ENCODE measurements at regions not wholly inside any gene's neighbourhood (a gene's known extent, or its start where the extent isn't known, plus 50 kb on each side); places are given as distances from the start of the nearest gene placed in this dataset.
"Not testable (repeated sequence)": the region's sequence is repeated elsewhere in the genome, so short reads cannot be mapped to it uniquely, and the experiment has no call there.

DNA sequence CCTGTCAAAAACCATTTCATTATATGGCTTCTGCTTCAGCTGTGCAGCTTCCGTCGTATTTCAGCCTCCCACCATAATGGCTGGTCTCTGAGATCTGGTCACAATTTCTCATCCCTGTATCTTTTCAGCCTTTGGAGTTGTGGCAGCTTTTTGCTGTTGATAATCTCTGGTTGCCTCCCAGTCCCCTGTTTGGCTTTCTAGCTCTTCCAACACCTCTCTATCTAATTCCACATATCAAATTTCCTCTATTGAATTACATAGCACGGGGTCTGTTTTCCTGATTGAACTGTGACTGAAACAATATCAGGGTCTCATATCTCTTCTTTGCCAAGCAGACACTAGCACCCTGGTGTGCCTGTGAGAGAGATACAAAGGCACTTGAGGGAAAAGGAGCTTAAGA lies 222.1 kb upstream of the OBI1 start:
- no peak for DNase-seq (ENCODE audit: low read depth in 4 of 4, low spot score in 3 of 4)

- no peak for DNase-seq (ENCODE audit: low read depth in 4 of 4, low spot score in 3 of 4)
Measured at GRCh38 chr13:78876915-78877549, 218.1 kb upstream of the OBI1 start.

DNA sequence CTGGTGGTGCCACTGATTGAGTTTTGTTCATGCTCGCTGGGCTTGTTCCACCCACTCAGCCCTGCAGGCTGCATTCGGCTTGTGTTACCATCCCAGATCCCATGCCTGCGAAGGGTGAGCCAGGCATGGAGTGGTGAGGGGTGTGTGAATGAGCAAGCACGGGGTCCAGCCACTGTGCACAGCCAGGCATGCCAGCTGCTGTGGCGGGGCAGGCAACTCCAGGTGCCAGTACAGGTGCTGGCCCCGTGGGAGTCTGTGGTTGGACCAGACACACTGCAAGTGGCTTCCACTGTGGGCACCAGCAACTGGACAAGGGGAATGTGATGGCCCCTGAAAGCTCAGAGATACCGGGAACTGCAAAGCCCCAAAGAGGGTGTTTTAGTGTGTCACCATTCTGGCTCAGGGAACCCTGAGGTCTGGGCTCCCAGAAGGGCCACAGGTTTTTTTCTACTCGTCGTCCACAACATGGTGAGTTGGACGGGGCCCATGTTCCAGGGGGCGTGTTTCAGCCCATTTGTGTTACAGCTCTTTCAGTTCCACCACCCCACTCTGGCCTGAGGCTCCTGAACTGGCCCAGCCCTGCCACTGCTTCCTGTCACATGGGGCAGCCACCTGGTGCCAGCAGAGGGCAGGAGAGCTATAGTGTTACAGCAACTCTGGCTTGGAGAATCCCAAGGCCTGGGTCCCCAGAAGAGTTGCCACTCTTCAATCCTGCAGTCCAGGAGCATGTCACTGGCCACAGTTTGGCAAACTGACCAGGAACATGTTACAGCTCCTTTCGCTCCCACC lies 217.0 kb upstream of the OBI1 start:
- no peak for DNase-seq (ENCODE audit: low read depth in 4 of 4, low spot score in 3 of 4)

GRCh38 chr13:78868991-78869390 lies 210.0 kb upstream of the OBI1 start:
- no peak for DNase-seq (ENCODE audit: low read depth in 4 of 4, low spot score in 3 of 4)

DNA sequence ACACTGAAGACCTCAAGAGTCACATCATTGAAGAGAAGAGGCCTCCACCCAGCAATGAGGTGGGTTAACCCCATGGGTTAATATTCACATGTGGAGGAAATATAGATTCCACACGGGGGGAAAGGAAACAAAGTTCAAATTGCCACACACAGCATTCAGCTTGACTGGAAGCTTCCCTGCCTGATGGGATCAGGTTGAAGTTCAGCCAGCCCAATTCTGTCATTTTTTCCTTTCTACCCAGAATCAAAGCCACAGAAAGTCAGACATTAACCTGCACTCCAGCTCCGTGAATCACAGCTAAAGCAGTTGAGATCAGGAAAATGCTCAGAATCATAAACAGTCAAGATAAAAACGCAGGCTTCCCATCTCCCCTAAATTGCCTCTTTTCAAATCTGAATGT lies 208.7 kb upstream of the OBI1 start:
- peak in 1 of 4 donors; percentile 3 for DNase-seq (ENCODE audit: low read depth in 4 of 4, low spot score in 3 of 4)

- DNase-seq (ENCODE audit: low read depth in 4 of 4, low spot score in 3 of 4), result not testable (repeated sequence)
Measured at GRCh38 chr13:78866076-78866475, 207.1 kb upstream of the OBI1 start.

- DNase-seq (ENCODE audit: low read depth in 4 of 4, low spot score in 3 of 4), result no peak
Measured at GRCh38 chr13:78862446-78862845, 203.5 kb upstream of the OBI1 start.

- DNase-seq (ENCODE audit: low read depth in 4 of 4, low spot score in 3 of 4), result no peak
Measured at GRCh38 chr13:78852709-78853108, 193.8 kb upstream of the OBI1 start.

GRCh38 chr13:78845656-78846365 lies 186.9 kb upstream of the OBI1 start:
- DNase-seq (ENCODE audit: low read depth in 4 of 4, low spot score in 3 of 4), result no peak

GRCh38 chr13:78844106-78844505 lies 185.2 kb upstream of the OBI1 start:
- DNase-seq (ENCODE audit: low read depth in 4 of 4, low spot score in 3 of 4), result no peak

GRCh38 chr13:78841358-78841963 lies 182.5 kb upstream of the OBI1 start:
- no peak for DNase-seq (ENCODE audit: low read depth in 4 of 4, low spot score in 3 of 4)

- no peak for DNase-seq (ENCODE audit: low read depth in 4 of 4, low spot score in 3 of 4)
Measured at GRCh38 chr13:78836238-78836784, 177.4 kb upstream of the OBI1 start.

DNA sequence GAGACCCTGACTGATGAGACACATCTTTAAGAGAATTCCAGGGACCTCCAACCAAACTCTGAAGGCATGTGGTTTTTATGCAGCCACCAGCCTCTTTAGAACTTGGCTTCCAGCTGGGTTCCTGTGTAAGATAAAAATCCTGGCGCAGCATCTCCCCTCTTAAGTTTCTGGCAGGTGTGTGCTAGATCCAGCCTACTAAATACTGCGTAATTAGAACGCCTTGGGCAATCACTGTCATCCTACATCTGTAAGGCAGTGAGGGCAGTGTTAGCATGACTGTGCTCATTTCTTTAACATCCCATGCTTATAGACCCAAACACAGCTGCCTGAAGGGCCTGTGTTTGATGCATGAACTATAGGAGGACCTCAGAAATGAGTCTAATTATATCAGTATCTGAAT lies 173.5 kb upstream of the OBI1 start:
- DNase-seq (ENCODE audit: low read depth in 4 of 4, low spot score in 3 of 4), result no peak

GRCh38 chr13:78830508-78830907 lies 171.6 kb upstream of the OBI1 start:
- DNase-seq (ENCODE audit: low read depth in 4 of 4, low spot score in 3 of 4), result no peak

- no peak for DNase-seq (ENCODE audit: low read depth in 4 of 4, low spot score in 3 of 4)
Measured at GRCh38 chr13:78829821-78830220, 170.9 kb upstream of the OBI1 start.

DNA sequence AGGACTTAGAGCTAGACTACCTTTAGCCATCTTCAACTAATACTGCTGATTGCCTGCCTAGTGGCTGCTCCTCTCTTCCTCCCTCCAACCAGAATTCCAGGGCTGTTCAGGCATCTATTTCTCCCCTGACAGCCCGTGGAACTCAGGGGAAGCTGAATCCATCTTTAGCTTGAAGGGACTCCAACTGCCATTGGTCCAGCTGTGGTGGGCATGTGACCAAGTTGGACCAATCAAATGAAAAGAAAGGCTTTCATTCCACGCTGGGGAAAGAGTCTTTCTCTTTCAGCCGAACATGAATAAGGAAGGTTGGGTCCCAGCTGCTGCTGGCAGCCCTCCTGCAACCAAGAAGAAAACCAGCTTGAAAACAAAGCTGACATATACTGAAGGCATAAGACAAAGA lies 168.5 kb upstream of the OBI1 start:
- DNase-seq (ENCODE audit: low read depth in 4 of 4, low spot score in 3 of 4), result no peak

- no peak for DNase-seq (ENCODE audit: low read depth in 4 of 4, low spot score in 3 of 4)
Measured at GRCh38 chr13:78826936-78827335, 168.0 kb upstream of the OBI1 start.

GRCh38 chr13:78826312-78826711 lies 167.4 kb upstream of the OBI1 start:
- DNase-seq (ENCODE audit: low read depth in 4 of 4, low spot score in 3 of 4), result no peak

DNA sequence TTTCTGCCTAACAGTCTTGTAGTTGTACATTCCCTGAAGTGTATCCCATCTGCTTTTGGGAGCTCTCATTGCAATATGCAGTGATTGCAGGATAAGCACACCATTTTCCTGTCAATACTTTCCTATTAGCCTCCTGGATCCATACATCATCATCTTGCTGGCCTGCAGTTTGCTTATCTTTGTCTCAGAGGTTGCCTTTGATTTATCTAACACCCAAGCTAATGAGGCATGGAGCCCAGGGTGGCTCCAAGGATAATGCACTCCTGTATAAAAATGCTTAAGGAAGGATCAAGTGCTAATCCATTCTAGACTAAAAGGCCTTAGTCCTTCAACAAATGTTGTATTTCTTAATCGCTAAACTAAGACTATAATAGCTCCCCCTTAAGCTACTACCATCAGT lies 161.6 kb upstream of the OBI1 start:
- no peak for DNase-seq (ENCODE audit: low read depth in 4 of 4, low spot score in 3 of 4)

- no peak for DNase-seq (ENCODE audit: low read depth in 4 of 4, low spot score in 3 of 4)
Measured at GRCh38 chr13:78816592-78816991, 157.6 kb upstream of the OBI1 start.

- DNase-seq (ENCODE audit: low read depth in 4 of 4, low spot score in 3 of 4), result no peak
Measured at GRCh38 chr13:78816154-78816553, 157.2 kb upstream of the OBI1 start.
